ENCODE measurements at regions not wholly inside any gene's neighbourhood (a gene's known extent, or its start where the extent isn't known, plus 50 kb on each side); places are given as distances from the start of the nearest gene placed in this dataset.
A peak's percentile ranks its signal among the peaks of the same experiment; 100 is the strongest.

GRCh38 chr1:199174336-199174735 is 535.5 kb downstream of the PTPRC start:
- DNase-seq (ENCODE audit: low spot score in 2 of 2) = no peak
- H3K9me3 Mint-ChIP-seq = no peaks in the 10 kb centered on the region
- no peaks in the 10 kb centered on the region for H3K27me3 Mint-ChIP-seq
- H3K4me1 Mint-ChIP-seq = peaks cover 51% of the 10 kb centered on the region
- no peak for ATAC-seq (replicated peaks; ENCODE audit: extremely low read depth, poor library complexity, severe bottlenecking)
- H3K4me3 Mint-ChIP-seq = peak overlapping the region; percentile 19
- peaks cover 6% of the 10 kb centered on the region for H3K36me3 Mint-ChIP-seq (ENCODE audit: insufficient read depth)
- H3K27ac Mint-ChIP-seq (ENCODE audit: low read depth) = peak overlapping the region; percentile 79

DNA sequence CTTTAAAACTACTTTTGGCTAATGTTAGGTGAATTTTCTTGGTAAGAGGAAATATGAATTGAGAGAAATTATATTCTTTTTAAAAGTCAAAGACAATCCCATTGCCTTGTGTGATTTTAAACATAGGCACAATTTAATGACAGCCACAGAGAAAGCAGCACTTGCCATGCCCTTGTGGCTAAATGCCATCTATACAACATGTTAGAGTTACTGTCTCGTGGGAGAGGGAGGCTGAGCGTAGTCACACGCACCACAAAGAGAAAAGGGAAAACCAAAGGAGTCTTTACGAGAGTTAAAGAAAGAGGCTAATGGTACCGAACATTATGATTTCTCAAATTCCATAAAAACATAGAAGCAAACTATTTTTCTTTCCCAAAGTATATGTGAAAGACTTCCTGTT is 537.9 kb downstream of the PTPRC start:
- H3K4me1 Mint-ChIP-seq = peaks cover 33% of the 10 kb centered on the region
- H3K27ac Mint-ChIP-seq (ENCODE audit: low read depth) = no peak overlapping the region
- no peak overlapping the region for H3K4me3 Mint-ChIP-seq
- H3K36me3 Mint-ChIP-seq (ENCODE audit: insufficient read depth) = peaks cover 3% of the 10 kb centered on the region
- DNase-seq (ENCODE audit: low spot score in 2 of 2) (no peak), ATAC-seq (replicated peaks; ENCODE audit: extremely low read depth, poor library complexity, severe bottlenecking) (no peak)
- no peaks in the 10 kb centered on the region for H3K9me3 Mint-ChIP-seq
- H3K27me3 Mint-ChIP-seq = no peaks in the 10 kb centered on the region

GRCh38 chr1:199177241-199177640 is 538.4 kb downstream of the PTPRC start:
- Mint-ChIP-seq H3K9me3 (no peaks in the 10 kb centered on the region), H3K4me1 (peaks cover 28% of the 10 kb centered on the region), H3K36me3 (ENCODE audit: insufficient read depth) (peaks cover 4% of the 10 kb centered on the region), H3K4me3 (no peak overlapping the region), H3K27me3 (no peaks in the 10 kb centered on the region), H3K27ac (ENCODE audit: low read depth) (no peak overlapping the region)
- no peak for ATAC-seq (replicated peaks; ENCODE audit: extremely low read depth, poor library complexity, severe bottlenecking)
- DNase-seq (ENCODE audit: low spot score in 2 of 2) = no peak

DNA sequence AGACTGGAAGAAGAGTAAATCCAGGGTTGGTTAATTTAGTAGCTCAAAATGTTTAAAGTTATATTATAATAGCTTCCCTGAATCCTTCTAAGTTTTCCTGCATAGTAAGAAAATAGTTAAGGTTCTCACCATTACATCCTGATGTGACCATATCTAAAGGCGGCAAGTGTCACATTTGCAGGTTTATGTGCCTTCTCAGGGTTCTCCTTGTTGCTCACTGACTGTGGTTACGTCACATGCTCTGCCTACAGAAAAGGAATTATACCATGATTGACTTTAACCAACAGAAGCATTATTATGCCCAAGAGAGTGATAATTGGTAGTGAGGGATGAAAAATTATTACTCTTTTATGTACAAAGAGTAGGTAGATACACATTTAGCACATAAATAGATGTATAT is 539.8 kb downstream of the PTPRC start:
- no peak overlapping the region for H3K4me3 Mint-ChIP-seq
- ATAC-seq (replicated peaks; ENCODE audit: extremely low read depth, poor library complexity, severe bottlenecking) (no peak), DNase-seq (ENCODE audit: low spot score in 2 of 2) (no peak)
- no peaks in the 10 kb centered on the region for H3K27me3 Mint-ChIP-seq
- peaks cover 14% of the 10 kb centered on the region for H3K4me1 Mint-ChIP-seq
- peaks cover 4% of the 10 kb centered on the region for H3K36me3 Mint-ChIP-seq (ENCODE audit: insufficient read depth)
- H3K9me3 Mint-ChIP-seq = no peaks in the 10 kb centered on the region
- no peak overlapping the region for H3K27ac Mint-ChIP-seq (ENCODE audit: low read depth)

GRCh38 chr1:199182186-199182843 is 543.5 kb downstream of the PTPRC start:
- ATAC-seq (replicated peaks; ENCODE audit: extremely low read depth, poor library complexity, severe bottlenecking) (no peak), DNase-seq (ENCODE audit: low spot score in 2 of 2) (no peak)
- no peak overlapping the region for H3K27ac Mint-ChIP-seq (ENCODE audit: low read depth)
- H3K4me3 Mint-ChIP-seq = no peak overlapping the region
- no peaks in the 10 kb centered on the region for H3K9me3 Mint-ChIP-seq
- no peaks in the 10 kb centered on the region for H3K4me1 Mint-ChIP-seq
- H3K27me3 Mint-ChIP-seq = no peaks in the 10 kb centered on the region
- H3K36me3 Mint-ChIP-seq (ENCODE audit: insufficient read depth) = peaks cover 4% of the 10 kb centered on the region

GRCh38 chr1:199184180-199184579 is 545.3 kb downstream of the PTPRC start:
- no peaks in the 10 kb centered on the region for H3K9me3 Mint-ChIP-seq
- ATAC-seq (replicated peaks; ENCODE audit: extremely low read depth, poor library complexity, severe bottlenecking) (no peak), DNase-seq (ENCODE audit: low spot score in 2 of 2) (no peak)
- H3K36me3 Mint-ChIP-seq (ENCODE audit: insufficient read depth) = peaks cover 1% of the 10 kb centered on the region
- H3K27ac Mint-ChIP-seq (ENCODE audit: low read depth) = no peak overlapping the region
- no peaks in the 10 kb centered on the region for H3K27me3 Mint-ChIP-seq
- H3K4me3 Mint-ChIP-seq = no peak overlapping the region
- H3K4me1 Mint-ChIP-seq = no peaks in the 10 kb centered on the region

DNA sequence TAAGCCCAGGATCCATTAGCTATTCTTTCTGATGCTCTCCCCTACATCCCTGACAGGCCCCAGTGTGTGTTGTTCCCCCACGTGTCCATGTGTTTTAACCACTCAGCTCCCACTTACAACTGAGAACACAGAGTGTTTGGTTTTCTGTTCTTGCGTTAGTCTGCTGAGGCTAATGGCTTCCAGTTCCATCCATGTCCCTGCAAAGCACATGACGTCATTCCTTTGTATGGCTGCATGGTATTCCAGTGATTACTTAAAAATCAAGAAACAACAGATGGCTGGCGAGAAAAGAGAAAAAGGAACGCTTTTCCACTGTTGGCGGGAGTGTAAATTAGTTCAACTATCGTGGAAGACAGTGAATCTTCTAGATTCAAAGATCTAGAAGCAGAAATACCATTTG is 556.0 kb downstream of the PTPRC start:
- no peak for ATAC-seq (replicated peaks; ENCODE audit: extremely low read depth, poor library complexity, severe bottlenecking)
- peaks cover 2% of the 10 kb centered on the region for H3K36me3 Mint-ChIP-seq (ENCODE audit: insufficient read depth)
- no peak for DNase-seq (ENCODE audit: low spot score in 2 of 2)
- no peak overlapping the region for H3K4me3 Mint-ChIP-seq
- no peaks in the 10 kb centered on the region for H3K4me1 Mint-ChIP-seq
- H3K9me3 Mint-ChIP-seq = no peaks in the 10 kb centered on the region
- no peaks in the 10 kb centered on the region for H3K27me3 Mint-ChIP-seq
- H3K27ac Mint-ChIP-seq (ENCODE audit: low read depth) = no peak overlapping the region

GRCh38 chr1:199197695-199198094 is 558.9 kb downstream of the PTPRC start:
- H3K36me3 Mint-ChIP-seq (ENCODE audit: insufficient read depth) = peaks cover 2% of the 10 kb centered on the region
- no peak overlapping the region for H3K27ac Mint-ChIP-seq (ENCODE audit: low read depth)
- H3K27me3 Mint-ChIP-seq = no peaks in the 10 kb centered on the region
- H3K9me3 Mint-ChIP-seq = no peaks in the 10 kb centered on the region
- ATAC-seq (replicated peaks; ENCODE audit: extremely low read depth, poor library complexity, severe bottlenecking) = no peak
- no peaks in the 10 kb centered on the region for H3K4me1 Mint-ChIP-seq
- no peak overlapping the region for H3K4me3 Mint-ChIP-seq
- no peak for DNase-seq (ENCODE audit: low spot score in 2 of 2)

GRCh38 chr1:199202331-199202730 is 563.5 kb downstream of the PTPRC start:
- ATAC-seq (replicated peaks; ENCODE audit: extremely low read depth, poor library complexity, severe bottlenecking) = no peak
- Mint-ChIP-seq H3K27me3 (no peaks in the 10 kb centered on the region), H3K4me3 (no peak overlapping the region), H3K4me1 (no peaks in the 10 kb centered on the region), H3K9me3 (no peaks in the 10 kb centered on the region), H3K36me3 (ENCODE audit: insufficient read depth) (peaks cover 3% of the 10 kb centered on the region), H3K27ac (ENCODE audit: low read depth) (no peak overlapping the region)
- no peak for DNase-seq (ENCODE audit: low spot score in 2 of 2)

- H3K36me3 Mint-ChIP-seq (ENCODE audit: insufficient read depth) = peaks cover 2% of the 10 kb centered on the region
- no peak overlapping the region for H3K27ac Mint-ChIP-seq (ENCODE audit: low read depth)
- H3K9me3 Mint-ChIP-seq = no peaks in the 10 kb centered on the region
- DNase-seq (ENCODE audit: low spot score in 2 of 2) (no peak), ATAC-seq (replicated peaks; ENCODE audit: extremely low read depth, poor library complexity, severe bottlenecking) (no peak)
- no peaks in the 10 kb centered on the region for H3K27me3 Mint-ChIP-seq
- no peak overlapping the region for H3K4me3 Mint-ChIP-seq
- H3K4me1 Mint-ChIP-seq = no peaks in the 10 kb centered on the region
Measured at GRCh38 chr1:199204231-199204630, 565.4 kb downstream of the PTPRC start.

DNA sequence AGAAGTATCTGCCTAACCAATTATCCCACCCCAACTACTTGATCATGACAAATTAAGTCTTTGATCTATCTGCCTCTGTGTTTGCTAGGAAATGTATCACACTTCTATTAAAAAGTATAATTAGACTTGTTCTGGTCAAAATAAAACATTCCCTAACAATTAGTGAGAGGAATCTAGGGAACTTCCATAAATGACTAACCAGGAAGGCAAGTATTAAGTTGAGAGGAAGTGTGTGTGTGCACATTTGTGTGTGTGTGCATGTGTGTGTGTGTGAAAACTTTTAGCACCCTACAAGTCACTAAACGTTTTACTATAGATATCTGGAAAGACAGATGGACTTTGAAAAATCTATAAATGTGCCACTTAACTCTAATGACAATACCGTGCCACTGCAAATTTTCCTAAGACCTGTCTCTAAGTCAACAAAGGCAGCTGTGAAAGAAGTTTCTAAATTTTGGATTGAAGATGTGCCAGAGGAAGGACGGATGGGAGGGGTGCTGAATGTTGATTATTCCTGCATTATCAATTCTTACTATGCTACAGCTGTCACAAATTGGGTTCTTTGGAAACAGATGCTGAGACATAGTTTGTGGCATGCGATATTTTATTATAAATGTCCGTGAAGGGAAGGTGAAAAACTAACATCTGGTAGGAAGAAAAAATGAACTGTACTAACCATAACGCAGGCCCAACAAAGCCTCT is 567.1 kb downstream of the PTPRC start:
- H3K4me3 Mint-ChIP-seq = no peak overlapping the region
- no peaks in the 10 kb centered on the region for H3K9me3 Mint-ChIP-seq
- H3K36me3 Mint-ChIP-seq (ENCODE audit: insufficient read depth) = peaks cover 2% of the 10 kb centered on the region
- no peaks in the 10 kb centered on the region for H3K4me1 Mint-ChIP-seq
- ATAC-seq (replicated peaks; ENCODE audit: extremely low read depth, poor library complexity, severe bottlenecking) (no peak), DNase-seq (ENCODE audit: low spot score in 2 of 2) (no peak)
- H3K27ac Mint-ChIP-seq (ENCODE audit: low read depth) = no peak overlapping the region
- no peaks in the 10 kb centered on the region for H3K27me3 Mint-ChIP-seq

- H3K4me3 Mint-ChIP-seq = no peak overlapping the region
- no peak overlapping the region for H3K27ac Mint-ChIP-seq (ENCODE audit: low read depth)
- H3K36me3 Mint-ChIP-seq (ENCODE audit: insufficient read depth) = peaks cover 2% of the 10 kb centered on the region
- no peaks in the 10 kb centered on the region for H3K4me1 Mint-ChIP-seq
- H3K9me3 Mint-ChIP-seq = no peaks in the 10 kb centered on the region
- no peak for DNase-seq (ENCODE audit: low spot score in 2 of 2)
- H3K27me3 Mint-ChIP-seq = no peaks in the 10 kb centered on the region
- no peak for ATAC-seq (replicated peaks; ENCODE audit: extremely low read depth, poor library complexity, severe bottlenecking)
Measured at GRCh38 chr1:199208847-199209246, 570.0 kb downstream of the PTPRC start.

GRCh38 chr1:199218065-199218464 is 579.2 kb downstream of the PTPRC start:
- ATAC-seq (replicated peaks; ENCODE audit: extremely low read depth, poor library complexity, severe bottlenecking) = peak; percentile 91
- H3K27me3 Mint-ChIP-seq = no peaks in the 10 kb centered on the region
- H3K27ac Mint-ChIP-seq (ENCODE audit: low read depth) = no peak overlapping the region
- H3K36me3 Mint-ChIP-seq (ENCODE audit: insufficient read depth) = peaks cover 2% of the 10 kb centered on the region
- no peak overlapping the region for H3K4me3 Mint-ChIP-seq
- H3K9me3 Mint-ChIP-seq = no peaks in the 10 kb centered on the region
- DNase-seq (ENCODE audit: low spot score in 2 of 2) = peak in 1 of 2 donors; percentile 23
- H3K4me1 Mint-ChIP-seq = peaks cover 11% of the 10 kb centered on the region
